Stimulated activated CD8-positive, alpha-beta memory T cell treated with anti-CD3 and anti-CD28 coated beads, Interleukin-15, amount 100 ng/mL, for 48 hours (primary cell): ENCODE measurements at regions not wholly inside any gene's neighbourhood (a gene's known extent, or its start where the extent isn't known, plus 50 kb on each side); places are given as distances from the start of the nearest gene placed in this dataset.

Source experiments
- DNase-seq, 2 donors: peaks; one replicate each; pipeline ENCODE4 v3.0.0-alpha.2; 2020; ENCODE audit warnings: low read depth in 2 of 2

GRCh38 chr2:111643759-111644158, 240.2 kb downstream of the ANAPC1 start:
- no peak for DNase-seq

GRCh38 chr2:111647359-111647758, 236.6 kb downstream of the ANAPC1 start:
- no peak for DNase-seq

GRCh38 chr2:111652038-111652437, 232.0 kb downstream of the ANAPC1 start:
- no peak for DNase-seq

GRCh38 chr2:111652681-111653080, 231.3 kb downstream of the ANAPC1 start:
- no peak for DNase-seq

- DNase-seq: no peak
These were observed 230.8 kb downstream of the ANAPC1 start for GRCh38 chr2:111653103-111653624.

GRCh38 chr2:111653913-111654312, 230.1 kb downstream of the ANAPC1 start:
- no peak for DNase-seq

GRCh38 chr2:111654829-111655228, 229.2 kb downstream of the ANAPC1 start:
- DNase-seq: no peak

GRCh38 chr2:111656436-111656835, 227.6 kb downstream of the ANAPC1 start:
- DNase-seq: no peak

GRCh38 chr2:111656894-111657293, 227.1 kb downstream of the ANAPC1 start:
- no peak for DNase-seq

GRCh38 chr2:111657351-111657975, 226.5 kb downstream of the ANAPC1 start:
- DNase-seq: no peak

- DNase-seq: no peak
These were observed 224.3 kb downstream of the ANAPC1 start for GRCh38 chr2:111659361-111660333.

- no peak for DNase-seq
These were observed 223.2 kb downstream of the ANAPC1 start for GRCh38 chr2:111660811-111661210.

- DNase-seq: no peak
These were observed 222.6 kb downstream of the ANAPC1 start for GRCh38 chr2:111661286-111661940.

GRCh38 chr2:111662039-111662770, 221.8 kb downstream of the ANAPC1 start:
- DNase-seq: no peak

GRCh38 chr2:111662771-111663470, 221.1 kb downstream of the ANAPC1 start:
- peak; percentile 34 to 43 for DNase-seq

GRCh38 chr2:111663471-111664274, 220.3 kb downstream of the ANAPC1 start:
- no peak for DNase-seq

- DNase-seq: no peak
These were observed 219.6 kb downstream of the ANAPC1 start for GRCh38 chr2:111664275-111664850.

- no peak for DNase-seq
These were observed 219.0 kb downstream of the ANAPC1 start for GRCh38 chr2:111665011-111665410.

- no peak for DNase-seq
These were observed 218.4 kb downstream of the ANAPC1 start for GRCh38 chr2:111665551-111666116.
